22Rv1 (cell line): ENCODE measurements at regions not wholly inside any gene's neighbourhood (a gene's known extent, or its start where the extent isn't known, plus 50 kb on each side); places are given as distances from the start of the nearest gene placed in this dataset.

ENCODE experiments used
- CTCF ChIP-seq: fragments of 450-650 bp; IDR thresholded peaks from 2 replicates; pipeline ENCODE4 v1.5.1; 2017; ENCODE audit warnings: mild to moderate bottlenecking
- ZFX ChIP-seq: fragments of 450-650 bp; IDR thresholded peaks from 2 replicates; pipeline ENCODE4 v1.6.1; 2017; ENCODE audit warnings: antibody characterized with exemption, borderline replicate concordance

- TF ChIP-seq CTCF = no peak
- no peak for TF ChIP-seq ZFX
Observed at GRCh38 chr6:40188931-40189330, 254.7 kb upstream of the MOCS1 start.
